Kidney epithelial cell (primary cell): ENCODE measurements at regions not wholly inside any gene's neighbourhood (a gene's known extent, or its start where the extent isn't known, plus 50 kb on each side); places are given as distances from the start of the nearest gene placed in this dataset.
A peak's percentile ranks its signal among the peaks of the same experiment; 100 is the strongest.

Experiments
- DNase-seq: peaks from one replicate; pipeline ENCODE4 v3.0.0-alpha.2; 2010; ENCODE audit warnings: low read depth
- H3K27me3 ChIP-seq: 2 replicates; pipeline ENCODE4 v1.6.0; 2011; ENCODE audit warnings: low read length; ENCODE audit not compliant: control insufficient read depth, insufficient read depth
- H3K36me3 ChIP-seq: 2 replicates; pipeline ENCODE4 v1.5.1; 2011; ENCODE audit warnings: low read length; ENCODE audit not compliant: control insufficient read depth, insufficient read depth
- H3K4me3 ChIP-seq: 2 replicates; pipeline ENCODE4 v1.5.1; 2011; ENCODE audit warnings: low read depth, mild to moderate bottlenecking, control low read depth, low read length
- TF ChIP-seq, protein P1 (sequence below): IDR thresholded peaks from 2 replicates; pipeline ENCODE4 v1.5.1; 2011; ENCODE audit warnings: mild to moderate bottlenecking, moderate library complexity, low read length, control low read depth, inconsistent platforms; ENCODE audit not compliant: insufficient read depth, poor library complexity, severe bottlenecking

DNA sequence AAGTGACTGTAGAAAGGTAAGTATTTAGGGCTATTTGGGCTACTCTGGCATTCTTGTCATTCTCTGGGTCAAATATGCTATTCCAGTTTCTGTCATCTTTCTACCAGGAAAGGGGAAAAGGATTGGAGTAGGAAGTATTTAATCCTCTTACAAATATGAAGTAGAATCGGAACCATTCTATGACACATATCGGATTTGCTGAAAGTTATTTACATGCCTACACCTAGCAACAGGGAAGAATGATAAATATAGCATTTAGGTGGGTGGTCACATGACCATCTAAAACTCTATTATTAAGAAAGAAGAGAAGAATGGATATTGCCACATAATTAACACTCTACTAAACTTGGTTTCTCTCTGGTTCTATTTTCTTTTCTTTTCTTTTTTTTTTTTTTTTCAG lies 1353.1 kb downstream of the ZPLD1 start:
- TF ChIP-seq, protein P1, sequence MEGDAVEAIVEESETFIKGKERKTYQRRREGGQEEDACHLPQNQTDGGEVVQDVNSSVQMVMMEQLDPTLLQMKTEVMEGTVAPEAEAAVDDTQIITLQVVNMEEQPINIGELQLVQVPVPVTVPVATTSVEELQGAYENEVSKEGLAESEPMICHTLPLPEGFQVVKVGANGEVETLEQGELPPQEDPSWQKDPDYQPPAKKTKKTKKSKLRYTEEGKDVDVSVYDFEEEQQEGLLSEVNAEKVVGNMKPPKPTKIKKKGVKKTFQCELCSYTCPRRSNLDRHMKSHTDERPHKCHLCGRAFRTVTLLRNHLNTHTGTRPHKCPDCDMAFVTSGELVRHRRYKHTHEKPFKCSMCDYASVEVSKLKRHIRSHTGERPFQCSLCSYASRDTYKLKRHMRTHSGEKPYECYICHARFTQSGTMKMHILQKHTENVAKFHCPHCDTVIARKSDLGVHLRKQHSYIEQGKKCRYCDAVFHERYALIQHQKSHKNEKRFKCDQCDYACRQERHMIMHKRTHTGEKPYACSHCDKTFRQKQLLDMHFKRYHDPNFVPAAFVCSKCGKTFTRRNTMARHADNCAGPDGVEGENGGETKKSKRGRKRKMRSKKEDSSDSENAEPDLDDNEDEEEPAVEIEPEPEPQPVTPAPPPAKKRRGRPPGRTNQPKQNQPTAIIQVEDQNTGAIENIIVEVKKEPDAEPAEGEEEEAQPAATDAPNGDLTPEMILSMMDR = no peak
- no peak for DNase-seq
- no peaks in the 10 kb centered on the region for H3K36me3 ChIP-seq
- no peak overlapping the region for H3K4me3 ChIP-seq
- no peaks in the 10 kb centered on the region for H3K27me3 ChIP-seq

DNA sequence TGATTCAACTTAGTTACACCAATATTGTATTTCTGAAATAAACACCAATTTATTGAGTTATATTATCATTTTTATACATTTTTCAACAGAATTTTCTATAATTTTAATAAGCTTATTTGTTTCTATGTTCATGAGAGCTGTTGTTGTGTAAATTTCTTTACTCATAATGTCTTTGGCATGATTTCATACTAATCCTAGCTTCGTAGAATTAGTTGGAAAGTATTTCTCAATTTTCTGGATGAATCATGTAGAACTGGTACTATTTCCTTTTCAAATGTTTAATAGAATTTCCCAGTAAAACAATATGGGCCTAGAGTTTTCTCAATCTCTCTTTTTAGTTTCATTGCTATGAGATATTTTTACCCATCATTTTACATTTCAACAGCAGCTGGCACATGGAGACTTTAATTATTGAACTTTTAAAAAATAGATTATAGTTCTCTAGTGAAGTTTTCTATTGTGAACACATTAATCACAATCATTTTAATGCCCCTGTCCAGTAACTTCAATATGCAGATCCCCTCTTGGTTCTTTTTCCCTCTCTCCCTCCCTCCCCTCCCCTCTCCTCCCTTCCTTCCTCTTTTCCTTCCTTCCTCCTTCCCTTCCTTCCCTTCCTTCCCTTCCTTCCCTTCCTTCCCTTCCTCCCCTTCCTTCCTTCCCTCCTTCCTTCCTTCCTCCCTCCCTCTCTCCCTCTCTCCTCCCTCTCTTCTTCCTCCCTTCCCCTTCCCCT lies 1357.1 kb downstream of the ZPLD1 start:
- no peak for DNase-seq
- Histone ChIP-seq H3K27me3 (no peaks in the 10 kb centered on the region), H3K4me3 (no peak overlapping the region), H3K36me3 (no peaks in the 10 kb centered on the region)
- TF ChIP-seq, protein P1 = no peak

- H3K36me3 ChIP-seq = no peaks in the 10 kb centered on the region
- TF ChIP-seq, protein P1 = peak; percentile 20
- no peak for DNase-seq
- no peaks in the 10 kb centered on the region for H3K27me3 ChIP-seq
- H3K4me3 ChIP-seq = no peak overlapping the region
Observed at GRCh38 chr3:103794656-103795055, 1359.8 kb downstream of the ZPLD1 start.

DNA sequence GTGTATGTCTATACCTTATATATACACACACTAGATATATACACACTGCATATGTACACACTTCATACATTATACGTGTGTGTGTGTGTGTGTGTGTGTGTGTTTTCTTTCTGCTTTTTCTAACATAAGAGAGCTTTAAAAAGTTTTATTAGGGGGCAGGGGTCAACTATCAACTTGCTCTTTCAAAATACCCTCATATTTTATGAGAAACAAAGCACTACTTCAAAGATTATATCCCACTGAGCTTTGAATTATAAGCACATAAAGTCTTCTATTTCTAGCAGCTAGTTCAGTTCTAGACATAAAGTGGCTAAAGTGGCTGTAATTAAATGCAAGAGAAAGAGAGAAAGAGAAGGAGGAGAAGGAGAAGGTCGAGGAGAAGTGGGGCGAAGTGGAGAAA lies 1361.3 kb downstream of the ZPLD1 start:
- no peak for DNase-seq
- TF ChIP-seq, protein P1 = no peak
- Histone ChIP-seq H3K36me3 (no peaks in the 10 kb centered on the region), H3K27me3 (no peaks in the 10 kb centered on the region), H3K4me3 (no peak overlapping the region)

DNA sequence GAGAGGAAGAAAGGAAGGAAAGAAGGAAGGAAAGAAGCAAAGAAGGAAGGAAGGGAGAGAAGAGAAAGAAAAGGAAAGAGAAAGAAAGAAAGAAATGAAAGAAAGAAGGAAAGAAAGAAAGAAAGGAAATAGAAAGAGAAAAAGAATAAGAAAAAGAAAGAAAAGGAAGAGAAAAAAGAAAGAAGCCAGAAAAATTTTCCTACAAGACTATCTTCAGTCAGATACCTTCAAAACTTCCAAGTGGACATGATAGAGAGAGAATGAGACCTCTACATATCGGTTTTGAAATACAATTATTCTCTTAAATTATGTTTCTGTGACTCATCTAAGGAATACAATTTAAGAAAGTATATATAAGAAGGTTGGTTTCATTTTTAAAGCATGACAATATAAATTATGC lies 1369.0 kb downstream of the ZPLD1 start:
- Histone ChIP-seq H3K4me3 (no peak overlapping the region), H3K27me3 (no peaks in the 10 kb centered on the region), H3K36me3 (no peaks in the 10 kb centered on the region)
- DNase-seq = no peak
- TF ChIP-seq, protein P1 = no peak

GRCh38 chr3:103810167-103810566 lies 1375.4 kb downstream of the ZPLD1 start:
- H3K27me3 ChIP-seq = no peaks in the 10 kb centered on the region
- TF ChIP-seq, protein P1 = no peak
- no peaks in the 10 kb centered on the region for H3K36me3 ChIP-seq
- no peak overlapping the region for H3K4me3 ChIP-seq
- DNase-seq = no peak
